ES-I3 (cell line): ENCODE measurements at regions not wholly inside any gene's neighbourhood (a gene's known extent, or its start where the extent isn't known, plus 50 kb on each side); places are given as distances from the start of the nearest gene placed in this dataset.

Experiments
- H3K36me3 ChIP-seq: 2 replicates; pipeline ENCODE4 v1.6.1; 2013; ENCODE audit warnings: mild to moderate bottlenecking, low read length, control low read depth, moderate library complexity; ENCODE audit not compliant: insufficient read depth
- H3K4me1 ChIP-seq: 2 replicates; pipeline ENCODE4 v1.6.1; 2013; ENCODE audit warnings: mild to moderate bottlenecking, control low read depth, low read length; ENCODE audit not compliant: insufficient read depth
- H3K9ac ChIP-seq: 2 replicates; pipeline ENCODE4 v1.6.1; 2013; ENCODE audit warnings: low read depth, mild to moderate bottlenecking, low read length, moderate library complexity
- H3K9me3 ChIP-seq: 2 replicates; pipeline ENCODE4 v1.6.1; 2013; ENCODE audit warnings: mild to moderate bottlenecking, low read length, moderate library complexity; ENCODE audit not compliant: control insufficient read depth, insufficient read depth

DNA sequence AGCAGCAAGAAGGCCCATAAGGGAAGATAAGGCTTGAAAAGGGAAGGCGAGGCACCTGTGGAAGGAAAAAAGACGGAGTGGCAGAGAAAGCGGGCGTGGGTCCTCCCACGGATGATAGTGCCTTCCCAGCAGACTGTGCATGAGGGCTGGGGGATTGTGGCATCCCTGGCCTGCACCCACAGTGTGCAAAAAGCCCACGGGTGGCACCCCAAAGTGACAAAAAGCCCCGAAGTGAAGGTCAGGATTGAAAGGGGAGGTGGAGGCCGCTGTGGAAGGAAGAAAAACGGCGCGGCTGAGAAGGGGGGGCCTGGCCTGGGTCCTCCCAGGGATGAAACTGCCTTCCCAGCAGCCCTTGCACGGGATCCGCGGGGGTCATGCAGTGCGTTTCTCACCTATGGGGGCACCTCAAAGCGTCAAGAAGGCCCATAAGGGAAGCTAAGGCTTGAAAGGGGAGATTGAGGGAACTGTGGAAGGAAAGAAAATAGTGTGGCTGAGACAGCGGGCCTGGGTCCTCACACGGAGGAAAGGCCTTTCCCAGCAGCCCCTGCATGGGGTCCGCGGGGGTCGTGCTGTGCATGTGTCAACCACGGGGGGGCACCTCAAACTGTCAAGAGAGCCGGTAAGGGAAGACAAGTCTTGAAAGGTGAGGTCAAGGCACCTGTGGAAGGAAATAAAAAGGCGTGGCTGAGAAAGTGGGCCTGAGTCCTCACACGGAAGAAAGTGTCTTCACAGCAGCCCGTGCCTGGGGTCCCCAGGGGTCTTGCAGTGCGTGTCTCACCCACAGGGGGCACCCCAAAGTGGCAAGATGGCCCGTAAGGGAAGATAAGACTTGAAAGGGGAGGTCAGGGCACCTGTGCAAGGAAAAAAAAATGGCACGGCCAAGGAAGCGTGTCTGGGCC, 274.1 kb downstream of the ALG10 start:
- no peaks in the 10 kb centered on the region; the same call in none of the 2 replicates for H3K9me3 ChIP-seq
- no peaks in the 10 kb centered on the region for H3K36me3 ChIP-seq
- no peak overlapping the region for H3K9ac ChIP-seq
- H3K4me1 ChIP-seq: no peaks in the 10 kb centered on the region

GRCh38 chr12:34297126-34297789, 275.0 kb downstream of the ALG10 start:
- no peaks in the 10 kb centered on the region for H3K36me3 ChIP-seq
- H3K4me1 ChIP-seq: no peaks in the 10 kb centered on the region
- no peaks in the 10 kb centered on the region; the same call in 1 of the 2 replicates for H3K9me3 ChIP-seq
- H3K9ac ChIP-seq: no peak overlapping the region

DNA sequence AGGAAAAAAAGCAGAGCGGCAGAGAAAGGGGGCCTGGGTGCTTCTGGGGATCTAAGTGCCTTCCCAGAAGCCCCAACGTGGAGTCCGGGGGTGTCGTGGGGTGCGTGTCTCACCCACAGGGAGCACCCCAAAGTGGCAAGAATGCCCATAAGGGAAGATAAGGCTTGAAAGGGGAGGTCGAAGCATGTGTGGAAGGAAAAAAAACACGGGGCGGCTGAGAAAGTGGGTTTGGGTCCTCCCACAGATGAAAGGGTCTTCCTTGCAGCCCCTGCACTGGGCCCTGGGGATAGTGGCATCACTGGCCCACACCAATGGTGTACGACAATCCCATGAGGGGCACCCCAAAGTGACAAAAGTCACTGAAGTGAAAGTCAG, 275.5 kb downstream of the ALG10 start:
- H3K9ac ChIP-seq: no peak overlapping the region
- no peaks in the 10 kb centered on the region for H3K36me3 ChIP-seq
- no peaks in the 10 kb centered on the region; the same call in 1 of the 2 replicates for H3K9me3 ChIP-seq
- H3K4me1 ChIP-seq: no peaks in the 10 kb centered on the region

DNA sequence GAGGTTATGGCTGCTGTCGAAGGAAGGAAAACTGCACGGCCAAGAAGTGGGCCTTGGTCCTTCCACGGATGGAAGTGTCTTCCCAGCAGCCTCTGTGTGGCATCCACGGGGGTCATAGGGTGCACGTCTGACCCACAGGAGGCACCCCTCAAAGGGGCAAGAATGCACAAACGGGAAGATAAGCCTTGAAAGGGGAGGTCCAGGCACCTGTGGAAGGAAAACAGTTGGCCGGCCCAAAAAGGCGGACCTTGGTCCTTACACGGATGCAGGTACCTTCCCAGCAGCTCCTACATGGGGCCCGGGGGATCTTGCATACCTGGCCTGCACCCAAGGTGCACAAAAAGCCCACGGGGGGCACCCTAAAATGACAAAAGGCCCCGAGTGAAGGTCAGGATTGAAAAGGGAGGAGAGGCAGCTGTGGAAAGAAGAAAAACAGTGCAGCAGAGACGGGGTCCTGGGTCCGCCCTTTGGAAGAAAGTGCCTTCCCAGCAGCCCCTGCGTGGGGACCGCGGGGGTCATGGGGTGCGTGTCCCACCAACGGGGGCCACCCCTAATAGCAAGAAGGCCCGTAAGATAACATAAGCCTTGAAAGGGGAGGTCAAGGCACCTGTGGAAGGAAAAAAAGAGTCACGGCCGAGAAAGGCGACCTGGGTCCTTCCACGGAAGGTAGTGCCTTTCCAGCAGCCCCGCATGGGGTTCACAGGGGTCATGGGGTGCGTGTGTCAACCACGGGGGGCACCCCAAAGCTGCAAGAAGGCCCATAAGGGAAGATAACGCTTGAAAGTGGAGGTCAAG, 276.1 kb downstream of the ALG10 start:
- H3K9ac ChIP-seq: no peak overlapping the region
- H3K9me3 ChIP-seq: no peaks in the 10 kb centered on the region; the same call in 1 of the 2 replicates

GRCh38 chr12:34298971-34299801, 276.9 kb downstream of the ALG10 start:
- Histone ChIP-seq H3K9ac (no peak overlapping the region), H3K36me3 (no peaks in the 10 kb centered on the region), H3K9me3 (no peaks in the 10 kb centered on the region; the same call in 1 of the 2 replicates), H3K4me1 (no peaks in the 10 kb centered on the region)

More for the DNA sequence above, 276.1 kb downstream of the ALG10 start:
- Histone ChIP-seq H3K4me1 (no peaks in the 10 kb centered on the region), H3K36me3 (no peaks in the 10 kb centered on the region)

- no peaks in the 10 kb centered on the region for H3K36me3 ChIP-seq
- H3K9ac ChIP-seq: no peak overlapping the region
- no peaks in the 10 kb centered on the region; the same call in 1 of the 2 replicates for H3K9me3 ChIP-seq
- H3K4me1 ChIP-seq: no peaks in the 10 kb centered on the region
Observed at GRCh38 chr12:34299802-34300193, 277.5 kb downstream of the ALG10 start.

- no peak overlapping the region for H3K9ac ChIP-seq
- no peaks in the 10 kb centered on the region; the same call in 1 of the 2 replicates for H3K9me3 ChIP-seq
- no peaks in the 10 kb centered on the region for H3K4me1 ChIP-seq
- no peaks in the 10 kb centered on the region for H3K36me3 ChIP-seq
Observed at GRCh38 chr12:34300376-34301250, 278.3 kb downstream of the ALG10 start.

DNA sequence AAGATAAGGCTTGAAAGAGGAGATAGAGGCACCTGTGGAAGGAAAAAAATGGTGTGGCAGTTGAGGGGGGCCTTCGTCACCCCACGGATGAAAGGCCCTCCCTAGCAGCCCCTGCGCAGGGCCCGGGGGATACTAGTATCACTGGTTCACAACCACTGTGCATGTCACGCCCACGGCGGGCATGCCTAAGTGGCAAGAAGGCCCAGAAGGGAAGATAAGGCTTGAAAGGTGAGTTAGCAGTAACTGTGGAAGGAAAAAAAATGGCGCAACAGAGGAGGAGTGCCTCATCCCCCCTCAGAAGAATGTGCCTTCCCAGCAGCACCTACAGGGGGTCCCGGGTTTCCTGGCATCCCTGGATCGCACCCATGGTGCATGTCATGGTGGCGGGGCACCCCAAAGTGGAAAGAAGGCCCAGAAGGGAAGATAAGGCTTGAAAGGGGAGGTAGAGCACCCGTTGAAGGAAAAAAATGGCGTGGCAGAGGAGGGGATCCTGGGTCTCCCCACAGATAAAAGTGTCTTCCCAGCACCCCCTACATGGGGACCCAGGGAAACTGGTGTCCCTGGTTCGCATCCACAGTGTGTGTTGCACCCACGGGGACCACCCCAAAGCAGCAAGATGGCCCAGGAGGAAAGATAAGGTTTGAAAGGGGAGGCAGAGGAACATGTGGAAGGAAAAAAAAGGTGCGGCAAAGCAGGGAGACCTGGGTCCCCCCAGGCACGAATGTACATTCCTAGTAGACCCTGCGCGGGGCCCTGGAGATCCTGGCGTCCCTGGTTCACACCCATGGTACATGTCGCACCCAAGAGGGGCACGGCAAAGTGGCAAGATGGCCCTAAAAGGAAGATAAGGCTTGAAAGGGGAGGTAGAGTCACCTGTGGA, 279.2 kb downstream of the ALG10 start:
- Histone ChIP-seq H3K9me3 (no peaks in the 10 kb centered on the region; the same call in 1 of the 2 replicates), H3K9ac (no peak overlapping the region), H3K36me3 (no peaks in the 10 kb centered on the region), H3K4me1 (no peaks in the 10 kb centered on the region)

DNA sequence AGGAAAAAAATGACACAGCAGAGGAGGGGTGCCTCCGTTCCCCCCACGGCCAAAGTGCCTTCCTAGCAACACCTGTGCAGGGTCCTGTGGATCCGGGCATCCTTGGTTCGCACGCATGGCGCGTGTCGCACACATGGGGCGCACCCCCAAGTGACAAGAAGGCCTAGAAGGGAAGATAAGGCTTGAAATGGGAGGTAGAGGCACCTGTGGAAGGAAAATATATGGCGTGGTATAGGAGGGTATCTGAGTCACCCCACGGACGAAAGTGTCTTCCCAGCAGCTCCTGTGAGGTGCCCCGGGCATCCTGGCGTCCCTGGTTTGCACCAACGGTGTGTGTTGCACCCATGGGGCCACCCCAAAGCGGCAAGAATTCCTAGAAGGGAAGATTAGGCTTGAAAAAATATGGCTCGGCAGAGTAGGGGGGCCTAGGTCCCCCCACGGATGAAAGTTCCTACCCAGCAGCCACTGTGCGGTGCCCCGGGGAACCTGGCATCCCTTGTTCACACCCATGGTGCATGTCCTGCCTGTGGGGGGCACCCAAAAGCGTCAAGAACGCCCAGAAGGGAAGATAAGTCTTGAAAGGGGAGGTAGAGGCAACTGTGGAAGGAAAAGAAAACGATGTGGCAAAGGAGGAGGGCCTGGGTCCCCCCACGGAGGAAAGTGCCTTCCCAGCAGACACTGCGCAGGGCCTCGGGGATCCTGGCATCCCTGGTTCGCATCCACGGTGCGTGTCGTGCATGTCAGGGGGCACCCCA, 280.0 kb downstream of the ALG10 start:
- H3K36me3 ChIP-seq: no peaks in the 10 kb centered on the region
- no peak overlapping the region for H3K9ac ChIP-seq
- no peaks in the 10 kb centered on the region for H3K4me1 ChIP-seq
- H3K9me3 ChIP-seq: no peaks in the 10 kb centered on the region; the same call in 1 of the 2 replicates

DNA sequence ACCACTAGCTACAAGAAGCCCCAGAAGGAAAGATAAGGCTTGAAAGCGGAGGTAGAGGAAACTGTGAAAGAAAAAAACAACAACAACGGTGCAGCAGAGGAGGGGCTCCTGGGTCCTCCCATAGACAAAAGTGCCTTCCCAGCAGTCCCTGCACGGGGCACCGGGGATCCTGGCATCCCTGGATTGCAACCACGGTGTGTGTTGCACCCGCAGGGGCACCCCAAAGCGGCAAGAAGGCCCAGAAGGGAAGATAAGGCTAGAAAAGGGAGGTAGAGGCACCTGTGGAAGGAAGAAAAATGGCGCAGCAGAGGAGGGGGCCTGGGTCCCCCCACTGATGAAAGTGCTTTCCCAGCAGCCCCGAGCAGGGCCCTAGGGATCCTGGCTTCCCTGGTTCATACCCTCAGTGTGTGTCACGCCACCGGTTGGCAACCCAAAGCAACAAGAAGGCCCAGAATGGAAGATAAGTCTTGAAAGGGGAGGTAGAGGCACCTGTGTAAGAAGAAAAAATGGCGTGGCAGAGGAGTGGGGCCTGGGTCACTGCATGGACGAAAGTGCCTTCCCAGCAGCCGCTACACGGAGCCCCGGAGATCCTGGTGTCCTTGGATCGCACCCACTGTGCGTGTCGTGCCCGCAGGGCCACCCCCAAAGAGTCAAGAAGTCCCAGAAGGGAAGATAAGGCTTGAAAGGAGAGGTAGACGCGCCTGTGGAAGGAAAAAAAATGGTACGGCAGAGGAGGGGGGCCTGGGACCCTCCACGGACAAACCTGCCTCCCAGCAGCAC, 281.0 kb downstream of the ALG10 start:
- Histone ChIP-seq H3K9me3 (no peaks in the 10 kb centered on the region; the same call in 1 of the 2 replicates), H3K36me3 (no peaks in the 10 kb centered on the region), H3K4me1 (no peaks in the 10 kb centered on the region), H3K9ac (no peak overlapping the region)

- Histone ChIP-seq H3K9ac (no peak overlapping the region), H3K9me3 (no peaks in the 10 kb centered on the region; the same call in 1 of the 2 replicates), H3K36me3 (no peaks in the 10 kb centered on the region), H3K4me1 (no peaks in the 10 kb centered on the region)
Observed at GRCh38 chr12:34304001-34304400, 281.7 kb downstream of the ALG10 start.
